ENCODE measurements at regions not wholly inside any gene's neighbourhood (a gene's known extent, or its start where the extent isn't known, plus 50 kb on each side); places are given as distances from the start of the nearest gene placed in this dataset.

- TF ChIP-seq EZH2 (conservative IDR thresholded peaks at IDR 0.05; ENCODE audit: low read depth, low read length) = no peak
- TF ChIP-seq CTCF (CRISPR knock-in tag; IDR thresholded peaks at IDR 0.05) = no peak
- no peak for TF ChIP-seq ZNF121 (CRISPR knock-in tag; IDR thresholded peaks at IDR 0.05)
- TF ChIP-seq NPAS2 (CRISPR knock-in tag; IDR thresholded peaks at IDR 0.05; ENCODE audit: borderline replicate concordance) = no peak
- TF ChIP-seq FOXM1 (CRISPR knock-in tag; IDR thresholded peaks at IDR 0.05) = no peak
- TF ChIP-seq POLR2AphosphoS5 (IDR thresholded peaks at IDR 0.05; ENCODE audit: low read depth, low read length) = no peak
- no peak for TF ChIP-seq NFATC3 (CRISPR knock-in tag; IDR thresholded peaks at IDR 0.05)
- no peak for TF ChIP-seq THAP11 (CRISPR knock-in tag; IDR thresholded peaks at IDR 0.05)
- no peak for TF ChIP-seq MTA1 (CRISPR knock-in tag; IDR thresholded peaks at IDR 0.05; ENCODE audit: borderline replicate concordance)
Measured at GRCh38 chr3:180265551-180265950, 228.8 kb upstream of the PEX5L start.
